Activated B cell treated with CpG ODN at 0.5 μM for 24 hours (primary cell): ENCODE measurements at regions not wholly inside any gene's neighbourhood (a gene's known extent, or its start where the extent isn't known, plus 50 kb on each side); places are given as distances from the start of the nearest gene placed in this dataset.
"Not testable (repeated sequence)": the region's sequence is repeated elsewhere in the genome, so short reads cannot be mapped to it uniquely, and the experiment has no call there.

Experiments used
- ATAC-seq: fragments of 200-7000 bp; cut with Tn5 transposase; one replicate; pipeline ENCODE4 v1.10.0; 2021; ENCODE audit warnings: low read depth, mild to moderate bottlenecking, moderate library complexity
- CTCF ChIA-PET: fragments of 350-600 bp; sonication (Branson Sonifier 250); formaldehyde crosslinking; loops from one replicate; lab custom pipeline; 2021; ENCODE audit warnings: antibody characterized with exemption; lab: Charles Lee
- POLR2A ChIA-PET: fragments of 350-600 bp; sonication (Branson Sonifier 250); formaldehyde crosslinking; loops from one replicate; lab custom pipeline; 2021; ENCODE audit warnings: antibody characterized with exemption; lab: Charles Lee
- DNase-seq: peaks from one replicate; pipeline ENCODE4 v3.0.0; 2022
- H3K27ac Mint-ChIP-seq: one replicate; pipeline ENCODE4 v1.8.0; 2020; ENCODE audit warnings: mixed read lengths
- H3K27me3 Mint-ChIP-seq: one replicate; pipeline ENCODE4 v1.8.0; 2021; ENCODE audit warnings: mixed read lengths
- H3K36me3 Mint-ChIP-seq: one replicate; pipeline ENCODE4 v1.8.0; 2021; ENCODE audit warnings: low read depth, mixed read lengths
- H3K4me1 Mint-ChIP-seq: one replicate; pipeline ENCODE4 v1.8.0; 2021; ENCODE audit warnings: mixed read lengths
- H3K4me3 Mint-ChIP-seq: one replicate; pipeline ENCODE4 v1.8.0; 2020; ENCODE audit warnings: mild to moderate bottlenecking, mixed read lengths
- H3K9me3 Mint-ChIP-seq: one replicate; pipeline ENCODE4 v1.8.0; 2020; ENCODE audit warnings: mixed read lengths
- intact Hi-C: fragments of 100-400 bp; cut with micrococcal nuclease; formaldehyde crosslinking; loops from one replicate; pipeline ENCODE4 v1.15.1; 2024
- TF ChIP-seq, protein P1 (sequence below): fragments of 200-600 bp; IDR thresholded peaks from one replicate; pipeline ENCODE4 v1.8.0; 2022; ENCODE audit warnings: antibody characterized with exemption, mild to moderate bottlenecking

- Mint-ChIP-seq H3K9me3 (peaks cover 3% of the 10 kb centered on the region), H3K4me1 (no peaks in the 10 kb centered on the region), H3K4me3 (no peak overlapping the region), H3K27me3 (peaks cover 3% of the 10 kb centered on the region), H3K36me3 (no peaks in the 10 kb centered on the region), H3K27ac (no peak overlapping the region)
- TF ChIP-seq, protein P1, sequence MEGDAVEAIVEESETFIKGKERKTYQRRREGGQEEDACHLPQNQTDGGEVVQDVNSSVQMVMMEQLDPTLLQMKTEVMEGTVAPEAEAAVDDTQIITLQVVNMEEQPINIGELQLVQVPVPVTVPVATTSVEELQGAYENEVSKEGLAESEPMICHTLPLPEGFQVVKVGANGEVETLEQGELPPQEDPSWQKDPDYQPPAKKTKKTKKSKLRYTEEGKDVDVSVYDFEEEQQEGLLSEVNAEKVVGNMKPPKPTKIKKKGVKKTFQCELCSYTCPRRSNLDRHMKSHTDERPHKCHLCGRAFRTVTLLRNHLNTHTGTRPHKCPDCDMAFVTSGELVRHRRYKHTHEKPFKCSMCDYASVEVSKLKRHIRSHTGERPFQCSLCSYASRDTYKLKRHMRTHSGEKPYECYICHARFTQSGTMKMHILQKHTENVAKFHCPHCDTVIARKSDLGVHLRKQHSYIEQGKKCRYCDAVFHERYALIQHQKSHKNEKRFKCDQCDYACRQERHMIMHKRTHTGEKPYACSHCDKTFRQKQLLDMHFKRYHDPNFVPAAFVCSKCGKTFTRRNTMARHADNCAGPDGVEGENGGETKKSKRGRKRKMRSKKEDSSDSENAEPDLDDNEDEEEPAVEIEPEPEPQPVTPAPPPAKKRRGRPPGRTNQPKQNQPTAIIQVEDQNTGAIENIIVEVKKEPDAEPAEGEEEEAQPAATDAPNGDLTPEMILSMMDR: no peak
- CTCF ChIA-PET: no interaction called here
- POLR2A ChIA-PET: no interaction called here
- DNase-seq (no peak), ATAC-seq (no peak)
- intact Hi-C loops: no loop called here
Observed at GRCh38 chr6:164057876-164058275, 643.4 kb downstream of the QKI start.

GRCh38 chr6:164051427-164051826 lies 636.9 kb downstream of the QKI start:
- CTCF ChIA-PET: no interaction called here
- Mint-ChIP-seq H3K9me3 (peaks cover 3% of the 10 kb centered on the region), H3K36me3 (no peaks in the 10 kb centered on the region), H3K27ac (no peak overlapping the region), H3K4me1 (no peaks in the 10 kb centered on the region), H3K27me3 (peaks cover 6% of the 10 kb centered on the region), H3K4me3 (no peak overlapping the region)
- TF ChIP-seq, protein P1: no peak
- intact Hi-C loops: no loop called here
- DNase-seq (no peak), ATAC-seq (no peak)
- POLR2A ChIA-PET: no interaction called here

DNA sequence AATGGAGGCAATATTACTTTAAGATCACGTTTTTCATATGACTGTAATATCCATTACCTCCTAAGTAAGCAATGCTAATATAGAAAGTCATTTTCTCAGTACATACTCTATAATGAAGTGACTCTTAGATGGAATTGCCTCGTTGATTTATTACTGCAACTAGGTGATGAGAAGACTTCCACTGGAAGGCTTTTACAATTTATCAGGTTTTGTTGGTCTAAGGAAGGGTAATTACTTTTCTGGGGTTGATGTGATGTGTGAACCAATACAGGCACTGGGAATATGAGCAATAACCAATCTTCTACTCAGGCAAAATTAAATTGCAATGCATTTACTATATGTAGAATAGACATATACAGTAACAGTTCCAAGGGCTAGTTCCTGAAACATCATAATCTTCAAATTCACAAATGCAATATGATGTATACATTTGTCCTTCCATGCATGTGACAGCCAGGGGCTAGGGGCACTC lies 635.0 kb downstream of the QKI start:
- TF ChIP-seq, protein P1: no peak
- no peaks in the 10 kb centered on the region for H3K9me3 Mint-ChIP-seq
- no peaks in the 10 kb centered on the region for H3K4me1 Mint-ChIP-seq
- intact Hi-C loops: no loop called here
- ChIA-PET POLR2A (no interaction called here), CTCF (no interaction called here)
- H3K36me3 Mint-ChIP-seq: no peaks in the 10 kb centered on the region
- DNase-seq (no peak), ATAC-seq (no peak)
- H3K27ac Mint-ChIP-seq: no peak overlapping the region
- H3K4me3 Mint-ChIP-seq: no peak overlapping the region
- peaks cover 6% of the 10 kb centered on the region for H3K27me3 Mint-ChIP-seq

GRCh38 chr6:164048840-164049516 lies 634.5 kb downstream of the QKI start:
- POLR2A ChIA-PET: no interaction called here
- intact Hi-C loops: no loop called here

DNA sequence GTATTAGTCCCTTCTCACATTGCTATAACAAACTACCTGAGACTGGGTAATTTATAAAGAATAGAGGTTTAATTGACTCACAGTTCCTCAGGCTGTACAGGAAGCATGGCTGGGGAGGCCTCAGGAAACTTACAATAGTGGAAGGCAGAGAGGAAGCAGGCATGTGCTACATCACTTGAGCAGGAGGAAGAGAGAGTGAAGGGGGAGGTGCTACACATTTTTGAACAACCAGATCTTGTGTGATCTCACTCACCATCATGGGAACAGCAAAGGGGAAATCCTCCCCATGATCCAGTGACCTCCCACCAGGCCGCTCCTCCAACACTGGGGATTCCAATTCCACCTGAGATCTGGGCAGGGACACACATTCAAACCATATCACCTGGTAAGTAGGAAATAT lies 630.6 kb downstream of the QKI start:
- TF ChIP-seq, protein P1: no peak
- POLR2A ChIA-PET: no interaction called here
- ATAC-seq: no peak
- no peaks in the 10 kb centered on the region for H3K36me3 Mint-ChIP-seq
- H3K27me3 Mint-ChIP-seq: peaks cover 5% of the 10 kb centered on the region
- CTCF ChIA-PET: no interaction called here
- no peak overlapping the region for H3K27ac Mint-ChIP-seq
- DNase-seq: no peak
- no peak overlapping the region for H3K4me3 Mint-ChIP-seq
- peaks cover 6% of the 10 kb centered on the region for H3K9me3 Mint-ChIP-seq
- no peaks in the 10 kb centered on the region for H3K4me1 Mint-ChIP-seq
- intact Hi-C loops: no loop called here

More at GRCh38 chr6:164048840-164049516, 634.5 kb downstream of the QKI start:
- Mint-ChIP-seq H3K9me3 (no peaks in the 10 kb centered on the region), H3K27ac (no peak overlapping the region), H3K36me3 (no peaks in the 10 kb centered on the region), H3K4me3 (no peak overlapping the region), H3K27me3 (peaks cover 6% of the 10 kb centered on the region), H3K4me1 (no peaks in the 10 kb centered on the region)
- ATAC-seq: no peak
- TF ChIP-seq, protein P1: no peak
- DNase-seq: no peak
- CTCF ChIA-PET: no interaction called here

GRCh38 chr6:164043656-164044055 lies 629.1 kb downstream of the QKI start:
- H3K27ac Mint-ChIP-seq, CTCF ChIA-PET, H3K4me3 Mint-ChIP-seq, H3K36me3 Mint-ChIP-seq, ATAC-seq, intact Hi-C loops, DNase-seq, POLR2A ChIA-PET, H3K4me1 Mint-ChIP-seq, H3K9me3 Mint-ChIP-seq, H3K27me3 Mint-ChIP-seq: not testable (repeated sequence)
